GM23338 (cell line): ENCODE measurements at regions not wholly inside any gene's neighbourhood (a gene's known extent, or its start where the extent isn't known, plus 50 kb on each side); places are given as distances from the start of the nearest gene placed in this dataset.

Experiments used
- JUNB ChIP-seq: IDR thresholded peaks from one replicate; pipeline ENCODE4 v1.6.1; 2016; ENCODE audit warnings: antibody characterized with exemption; ENCODE audit not compliant: unreplicated experiment
- NANOG ChIP-seq: IDR thresholded peaks from 2 replicates; pipeline ENCODE4 v1.6.1; 2016; ENCODE audit warnings: antibody characterized with exemption, borderline replicate concordance
- ZNF331 ChIP-seq: fragments of 250-450 bp; sonication (Bioruptor Pico); IDR thresholded peaks from 2 replicates; pipeline ENCODE4 v1.5.0; 2020; ENCODE audit warnings: low read depth, mild to moderate bottlenecking, moderate library complexity
- TF ChIP-seq, protein P1 (sequence below): fragments of 250-450 bp; sonication (Bioruptor Pico); IDR thresholded peaks from 2 replicates; pipeline ENCODE4 v1.5.0; 2020; ENCODE audit warnings: mild to moderate bottlenecking, moderate library complexity
- TF ChIP-seq, protein P2 (sequence below): IDR thresholded peaks from one replicate; pipeline ENCODE4 v1.6.1; 2018; ENCODE audit warnings: antibody characterized with exemption; ENCODE audit not compliant: unreplicated experiment
- TF ChIP-seq, protein P3 (sequence below): IDR thresholded peaks from 2 replicates; pipeline ENCODE4 v1.6.1; 2016; ENCODE audit warnings: antibody characterized with exemption

DNA sequence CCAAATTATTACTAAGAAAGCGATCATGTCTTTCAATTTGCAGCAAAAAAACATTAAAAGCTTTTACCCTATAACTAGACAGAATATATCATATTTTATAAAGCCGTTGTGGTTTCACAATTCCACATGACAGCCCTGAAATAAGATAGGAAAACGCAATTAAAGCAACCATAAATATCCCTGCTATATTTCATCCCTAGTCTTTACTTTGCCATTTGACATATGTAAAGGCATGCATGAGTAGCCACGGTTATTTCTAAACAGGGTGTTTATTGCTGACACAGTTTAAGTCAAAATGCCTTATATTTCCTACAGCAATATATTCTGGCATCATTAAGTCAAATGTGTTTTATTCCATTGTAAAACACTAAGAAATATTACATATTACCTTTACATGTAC is 239.9 kb downstream of the DSEL start (continued):
- TF ChIP-seq, protein P1, sequence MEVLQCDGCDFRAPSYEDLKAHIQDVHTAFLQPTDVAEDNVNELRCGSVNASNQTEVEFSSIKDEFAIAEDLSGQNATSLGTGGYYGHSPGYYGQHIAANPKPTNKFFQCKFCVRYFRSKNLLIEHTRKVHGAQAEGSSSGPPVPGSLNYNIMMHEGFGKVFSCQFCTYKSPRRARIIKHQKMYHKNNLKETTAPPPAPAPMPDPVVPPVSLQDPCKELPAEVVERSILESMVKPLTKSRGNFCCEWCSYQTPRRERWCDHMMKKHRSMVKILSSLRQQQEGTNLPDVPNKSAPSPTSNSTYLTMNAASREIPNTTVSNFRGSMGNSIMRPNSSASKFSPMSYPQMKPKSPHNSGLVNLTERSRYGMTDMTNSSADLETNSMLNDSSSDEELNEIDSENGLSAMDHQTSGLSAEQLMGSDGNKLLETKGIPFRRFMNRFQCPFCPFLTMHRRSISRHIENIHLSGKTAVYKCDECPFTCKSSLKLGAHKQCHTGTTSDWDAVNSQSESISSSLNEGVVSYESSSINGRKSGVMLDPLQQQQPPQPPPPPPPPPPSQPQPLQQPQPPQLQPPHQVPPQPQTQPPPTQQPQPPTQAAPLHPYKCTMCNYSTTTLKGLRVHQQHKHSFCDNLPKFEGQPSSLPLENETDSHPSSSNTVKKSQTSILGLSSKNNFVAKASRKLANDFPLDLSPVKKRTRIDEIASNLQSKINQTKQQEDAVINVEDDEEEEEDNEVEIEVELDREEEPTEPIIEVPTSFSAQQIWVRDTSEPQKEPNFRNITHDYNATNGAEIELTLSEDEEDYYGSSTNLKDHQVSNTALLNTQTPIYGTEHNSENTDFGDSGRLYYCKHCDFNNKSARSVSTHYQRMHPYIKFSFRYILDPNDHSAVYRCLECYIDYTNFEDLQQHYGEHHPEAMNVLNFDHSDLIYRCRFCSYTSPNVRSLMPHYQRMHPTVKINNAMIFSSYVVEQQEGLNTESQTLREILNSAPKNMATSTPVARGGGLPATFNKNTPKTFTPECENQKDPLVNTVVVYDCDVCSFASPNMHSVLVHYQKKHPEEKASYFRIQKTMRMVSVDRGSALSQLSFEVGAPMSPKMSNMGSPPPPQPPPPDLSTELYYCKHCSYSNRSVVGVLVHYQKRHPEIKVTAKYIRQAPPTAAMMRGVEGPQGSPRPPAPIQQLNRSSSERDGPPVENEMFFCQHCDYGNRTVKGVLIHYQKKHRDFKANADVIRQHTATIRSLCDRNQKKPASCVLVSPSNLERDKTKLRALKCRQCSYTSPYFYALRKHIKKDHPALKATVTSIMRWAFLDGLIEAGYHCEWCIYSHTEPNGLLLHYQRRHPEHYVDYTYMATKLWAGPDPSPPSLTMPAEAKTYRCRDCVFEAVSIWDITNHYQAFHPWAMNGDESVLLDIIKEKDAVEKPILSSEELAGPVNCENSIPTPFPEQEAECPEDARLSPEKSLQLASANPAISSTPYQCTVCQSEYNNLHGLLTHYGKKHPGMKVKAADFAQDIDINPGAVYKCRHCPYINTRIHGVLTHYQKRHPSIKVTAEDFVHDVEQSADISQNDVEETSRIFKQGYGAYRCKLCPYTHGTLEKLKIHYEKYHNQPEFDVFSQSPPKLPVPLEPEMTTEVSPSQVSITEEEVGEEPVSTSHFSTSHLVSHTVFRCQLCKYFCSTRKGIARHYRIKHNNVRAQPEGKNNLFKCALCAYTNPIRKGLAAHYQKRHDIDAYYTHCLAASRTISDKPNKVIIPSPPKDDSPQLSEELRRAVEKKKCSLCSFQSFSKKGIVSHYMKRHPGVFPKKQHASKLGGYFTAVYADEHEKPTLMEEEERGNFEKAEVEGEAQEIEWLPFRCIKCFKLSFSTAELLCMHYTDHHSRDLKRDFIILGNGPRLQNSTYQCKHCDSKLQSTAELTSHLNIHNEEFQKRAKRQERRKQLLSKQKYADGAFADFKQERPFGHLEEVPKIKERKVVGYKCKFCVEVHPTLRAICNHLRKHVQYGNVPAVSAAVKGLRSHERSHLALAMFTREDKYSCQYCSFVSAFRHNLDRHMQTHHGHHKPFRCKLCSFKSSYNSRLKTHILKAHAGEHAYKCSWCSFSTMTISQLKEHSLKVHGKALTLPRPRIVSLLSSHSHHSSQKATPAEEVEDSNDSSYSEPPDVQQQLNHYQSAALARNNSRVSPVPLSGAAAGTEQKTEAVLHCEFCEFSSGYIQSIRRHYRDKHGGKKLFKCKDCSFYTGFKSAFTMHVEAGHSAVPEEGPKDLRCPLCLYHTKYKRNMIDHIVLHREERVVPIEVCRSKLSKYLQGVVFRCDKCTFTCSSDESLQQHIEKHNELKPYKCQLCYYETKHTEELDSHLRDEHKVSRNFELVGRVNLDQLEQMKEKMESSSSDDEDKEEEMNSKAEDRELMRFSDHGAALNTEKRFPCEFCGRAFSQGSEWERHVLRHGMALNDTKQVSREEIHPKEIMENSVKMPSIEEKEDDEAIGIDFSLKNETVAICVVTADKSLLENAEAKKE (CRISPR knock-in tag): no peak
- TF ChIP-seq ZNF331 (CRISPR knock-in tag) (no peak), NANOG (no peak), JUNB (no peak)
- TF ChIP-seq, protein P2, sequence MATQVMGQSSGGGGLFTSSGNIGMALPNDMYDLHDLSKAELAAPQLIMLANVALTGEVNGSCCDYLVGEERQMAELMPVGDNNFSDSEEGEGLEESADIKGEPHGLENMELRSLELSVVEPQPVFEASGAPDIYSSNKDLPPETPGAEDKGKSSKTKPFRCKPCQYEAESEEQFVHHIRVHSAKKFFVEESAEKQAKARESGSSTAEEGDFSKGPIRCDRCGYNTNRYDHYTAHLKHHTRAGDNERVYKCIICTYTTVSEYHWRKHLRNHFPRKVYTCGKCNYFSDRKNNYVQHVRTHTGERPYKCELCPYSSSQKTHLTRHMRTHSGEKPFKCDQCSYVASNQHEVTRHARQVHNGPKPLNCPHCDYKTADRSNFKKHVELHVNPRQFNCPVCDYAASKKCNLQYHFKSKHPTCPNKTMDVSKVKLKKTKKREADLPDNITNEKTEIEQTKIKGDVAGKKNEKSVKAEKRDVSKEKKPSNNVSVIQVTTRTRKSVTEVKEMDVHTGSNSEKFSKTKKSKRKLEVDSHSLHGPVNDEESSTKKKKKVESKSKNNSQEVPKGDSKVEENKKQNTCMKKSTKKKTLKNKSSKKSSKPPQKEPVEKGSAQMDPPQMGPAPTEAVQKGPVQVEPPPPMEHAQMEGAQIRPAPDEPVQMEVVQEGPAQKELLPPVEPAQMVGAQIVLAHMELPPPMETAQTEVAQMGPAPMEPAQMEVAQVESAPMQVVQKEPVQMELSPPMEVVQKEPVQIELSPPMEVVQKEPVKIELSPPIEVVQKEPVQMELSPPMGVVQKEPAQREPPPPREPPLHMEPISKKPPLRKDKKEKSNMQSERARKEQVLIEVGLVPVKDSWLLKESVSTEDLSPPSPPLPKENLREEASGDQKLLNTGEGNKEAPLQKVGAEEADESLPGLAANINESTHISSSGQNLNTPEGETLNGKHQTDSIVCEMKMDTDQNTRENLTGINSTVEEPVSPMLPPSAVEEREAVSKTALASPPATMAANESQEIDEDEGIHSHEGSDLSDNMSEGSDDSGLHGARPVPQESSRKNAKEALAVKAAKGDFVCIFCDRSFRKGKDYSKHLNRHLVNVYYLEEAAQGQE: no peak
- TF ChIP-seq, protein P3, sequence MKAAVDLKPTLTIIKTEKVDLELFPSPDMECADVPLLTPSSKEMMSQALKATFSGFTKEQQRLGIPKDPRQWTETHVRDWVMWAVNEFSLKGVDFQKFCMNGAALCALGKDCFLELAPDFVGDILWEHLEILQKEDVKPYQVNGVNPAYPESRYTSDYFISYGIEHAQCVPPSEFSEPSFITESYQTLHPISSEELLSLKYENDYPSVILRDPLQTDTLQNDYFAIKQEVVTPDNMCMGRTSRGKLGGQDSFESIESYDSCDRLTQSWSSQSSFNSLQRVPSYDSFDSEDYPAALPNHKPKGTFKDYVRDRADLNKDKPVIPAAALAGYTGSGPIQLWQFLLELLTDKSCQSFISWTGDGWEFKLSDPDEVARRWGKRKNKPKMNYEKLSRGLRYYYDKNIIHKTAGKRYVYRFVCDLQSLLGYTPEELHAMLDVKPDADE: no peak
